SH-SY5Y (cell line): ENCODE measurements at regions not wholly inside any gene's neighbourhood (a gene's known extent, or its start where the extent isn't known, plus 50 kb on each side); places are given as distances from the start of the nearest gene placed in this dataset.

Experiments
- GATA2 ChIP-seq: IDR thresholded peaks from 2 replicates; pipeline ENCODE4 v1.6.1; 2011; ENCODE audit warnings: mild to moderate bottlenecking, low read depth, low read length
- GATA3 ChIP-seq: IDR thresholded peaks from 2 replicates; pipeline ENCODE4 v1.6.1; 2011; ENCODE audit warnings: low read depth, mild to moderate bottlenecking, low read length, moderate library complexity

DNA sequence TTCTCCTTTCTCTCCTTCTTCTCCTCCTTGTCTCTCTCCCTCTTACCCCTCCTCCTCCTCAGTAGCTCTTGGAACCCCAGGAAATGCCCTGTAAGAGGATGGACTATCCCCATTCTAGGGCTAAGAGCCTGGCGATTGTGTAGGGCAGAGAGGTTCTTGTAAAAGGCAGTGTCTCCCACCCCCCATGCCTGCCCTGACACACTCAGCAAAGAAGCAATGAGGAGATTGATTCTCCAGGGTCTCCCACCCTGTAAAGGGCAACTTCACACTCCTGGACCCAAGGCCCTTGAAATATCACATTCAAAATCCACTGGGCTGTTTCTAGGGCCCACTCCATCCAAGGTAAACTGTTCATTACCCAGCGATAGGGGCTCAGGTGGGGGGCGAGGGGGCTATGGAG, 144.1 kb downstream of the INSIG2 start:
- TF ChIP-seq GATA2 (no peak), GATA3 (no peak)
